ENCODE measurements at regions not wholly inside any gene's neighbourhood (a gene's known extent, or its start where the extent isn't known, plus 50 kb on each side); places are given as distances from the start of the nearest gene placed in this dataset.

DNA sequence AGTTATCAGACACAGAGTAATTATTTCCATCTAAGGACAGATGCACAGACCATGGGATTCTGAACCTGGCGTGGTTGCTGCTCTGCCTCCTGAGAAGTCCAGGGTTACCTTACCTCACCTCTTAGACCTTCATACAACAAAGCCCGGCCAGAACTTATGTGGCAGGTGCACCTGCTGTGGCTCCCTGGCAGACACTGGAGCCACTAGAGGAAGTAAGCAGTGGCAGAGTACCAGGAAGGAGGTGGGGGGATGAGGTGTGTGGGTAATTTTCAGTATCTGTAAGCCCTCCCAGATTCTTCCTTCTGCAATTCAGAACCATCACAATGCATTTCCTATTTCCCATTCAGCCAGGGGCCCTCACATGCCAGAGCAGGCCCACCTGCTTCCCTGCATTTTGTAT is 106.1 kb upstream of the DOCK9 start:
- Histone ChIP-seq H3K27ac (ENCODE audit: low read depth, low read length, poor library complexity, severe bottlenecking) (no peak overlapping the region), H3K27me3 (ENCODE audit: insufficient read depth, low read length) (peaks cover 9% of the 10 kb centered on the region; the same call in 1 of the 2 replicates), H3K4me2 (ENCODE audit: low read length) (no peak overlapping the region), H3K79me2 (ENCODE audit: insufficient read depth, low read length) (no peaks in the 10 kb centered on the region), H3K4me3 (ENCODE audit: low read depth, low read length, poor library complexity, severe bottlenecking) (no peak overlapping the region), H3K4me1 (ENCODE audit: insufficient read depth, low read length, severe bottlenecking) (peaks cover 16% of the 10 kb centered on the region), H3K9me2 (ENCODE audit: low read depth, low read length) (no peaks in the 10 kb centered on the region), H2AFZ (ENCODE audit: low read length) (no peak overlapping the region), H3K9ac (ENCODE audit: low read length) (no peak overlapping the region), H3K36me3 (ENCODE audit: insufficient read depth, low read length) (no peaks in the 10 kb centered on the region), H4K20me1 (ENCODE audit: insufficient read depth, low read length) (no peaks in the 10 kb centered on the region), H3K9me3 (ENCODE audit: low read length) (no peaks in the 10 kb centered on the region), H3F3A (ENCODE audit: insufficient read depth, low read length) (no peaks in the 10 kb centered on the region)
- TF ChIP-seq, protein P1, sequence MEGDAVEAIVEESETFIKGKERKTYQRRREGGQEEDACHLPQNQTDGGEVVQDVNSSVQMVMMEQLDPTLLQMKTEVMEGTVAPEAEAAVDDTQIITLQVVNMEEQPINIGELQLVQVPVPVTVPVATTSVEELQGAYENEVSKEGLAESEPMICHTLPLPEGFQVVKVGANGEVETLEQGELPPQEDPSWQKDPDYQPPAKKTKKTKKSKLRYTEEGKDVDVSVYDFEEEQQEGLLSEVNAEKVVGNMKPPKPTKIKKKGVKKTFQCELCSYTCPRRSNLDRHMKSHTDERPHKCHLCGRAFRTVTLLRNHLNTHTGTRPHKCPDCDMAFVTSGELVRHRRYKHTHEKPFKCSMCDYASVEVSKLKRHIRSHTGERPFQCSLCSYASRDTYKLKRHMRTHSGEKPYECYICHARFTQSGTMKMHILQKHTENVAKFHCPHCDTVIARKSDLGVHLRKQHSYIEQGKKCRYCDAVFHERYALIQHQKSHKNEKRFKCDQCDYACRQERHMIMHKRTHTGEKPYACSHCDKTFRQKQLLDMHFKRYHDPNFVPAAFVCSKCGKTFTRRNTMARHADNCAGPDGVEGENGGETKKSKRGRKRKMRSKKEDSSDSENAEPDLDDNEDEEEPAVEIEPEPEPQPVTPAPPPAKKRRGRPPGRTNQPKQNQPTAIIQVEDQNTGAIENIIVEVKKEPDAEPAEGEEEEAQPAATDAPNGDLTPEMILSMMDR (IDR thresholded peaks at IDR 0.05; ENCODE audit: low read length), result no peak
- no peak for TF ChIP-seq EZH2 (IDR thresholded peaks at IDR 0.05; ENCODE audit: borderline replicate concordance, low read length)

DNA sequence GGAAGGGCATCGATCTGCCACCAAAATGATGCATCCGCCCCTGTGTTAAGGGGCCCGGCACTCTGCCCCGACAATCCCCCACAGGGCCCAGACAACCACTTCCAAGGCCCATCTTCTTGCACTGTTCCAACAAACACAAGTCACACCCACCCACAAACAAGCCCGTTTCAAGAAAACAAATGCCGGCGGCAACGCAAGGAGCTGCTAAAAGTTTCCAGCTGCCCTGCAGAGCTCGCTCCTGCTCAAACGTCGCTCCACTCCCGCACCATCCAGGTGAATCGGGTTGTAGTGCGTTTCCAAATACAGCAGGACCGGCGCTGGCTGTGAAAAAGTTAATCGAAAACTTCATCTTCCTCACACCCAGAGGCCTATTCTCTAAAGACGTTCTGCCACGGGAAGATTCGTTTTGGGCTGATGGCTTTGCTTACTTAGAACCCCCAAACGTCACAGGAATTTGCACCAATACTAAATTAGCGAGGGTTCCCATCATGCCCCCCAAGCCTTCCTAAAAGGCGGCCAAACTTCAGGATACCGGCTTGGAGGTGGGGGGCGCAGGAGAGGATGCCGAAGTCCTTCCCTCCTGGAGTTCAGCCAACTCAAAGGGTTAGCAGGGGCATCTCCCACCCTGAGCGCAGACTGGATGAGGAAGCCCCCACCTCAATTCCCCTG is 107.4 kb upstream of the DOCK9 start:
- H4K20me1 ChIP-seq (ENCODE audit: insufficient read depth, low read length), result no peaks in the 10 kb centered on the region
- H3K4me2 ChIP-seq (ENCODE audit: low read length), result peak overlapping the region; percentile 71; the same call in 1 of the 2 replicates
- H3K9ac ChIP-seq (ENCODE audit: low read length), result no peak overlapping the region
- H3K4me1 ChIP-seq (ENCODE audit: insufficient read depth, low read length, severe bottlenecking), result peaks cover 16% of the 10 kb centered on the region
- no peak overlapping the region for H2AFZ ChIP-seq (ENCODE audit: low read length)
- no peaks in the 10 kb centered on the region for H3F3A ChIP-seq (ENCODE audit: insufficient read depth, low read length)
- no peaks in the 10 kb centered on the region for H3K9me2 ChIP-seq (ENCODE audit: low read depth, low read length)
- no peak overlapping the region for H3K27ac ChIP-seq (ENCODE audit: low read depth, low read length, poor library complexity, severe bottlenecking)
- no peaks in the 10 kb centered on the region for H3K9me3 ChIP-seq (ENCODE audit: low read length)
- H3K4me3 ChIP-seq (ENCODE audit: low read depth, low read length, poor library complexity, severe bottlenecking), result peak overlapping the region; percentile 62
- H3K36me3 ChIP-seq (ENCODE audit: insufficient read depth, low read length), result no peaks in the 10 kb centered on the region
- H3K79me2 ChIP-seq (ENCODE audit: insufficient read depth, low read length), result no peaks in the 10 kb centered on the region
- no peak for TF ChIP-seq EZH2 (IDR thresholded peaks at IDR 0.05; ENCODE audit: borderline replicate concordance, low read length)
- TF ChIP-seq, protein P1 (IDR thresholded peaks at IDR 0.05; ENCODE audit: low read length), result no peak
- peaks cover 9% of the 10 kb centered on the region; the same call in 1 of the 2 replicates for H3K27me3 ChIP-seq (ENCODE audit: insufficient read depth, low read length)

DNA sequence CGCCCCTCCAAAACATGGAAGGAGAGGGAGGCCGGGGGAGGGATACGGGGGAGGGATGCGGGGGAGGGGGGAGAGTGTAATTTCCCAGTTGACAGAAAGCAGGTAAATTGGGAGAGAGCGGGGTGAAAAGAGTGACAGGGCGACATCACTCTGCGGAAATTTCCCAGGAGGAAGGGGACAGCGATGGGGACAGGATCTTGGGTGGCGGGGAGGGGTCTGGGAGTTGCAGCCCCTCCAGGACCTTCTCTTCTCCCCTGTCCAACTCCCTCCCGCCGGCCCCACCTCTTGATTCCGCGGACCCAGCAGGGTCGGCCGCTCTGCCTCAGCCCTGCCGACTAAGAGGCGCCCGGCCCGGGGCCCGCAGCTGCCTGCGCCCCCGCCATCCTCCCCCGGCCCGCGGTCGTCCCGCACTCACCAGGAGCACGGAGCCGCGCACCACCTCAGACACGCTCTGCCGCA is 108.0 kb upstream of the DOCK9 start:
- H3K4me3 ChIP-seq (ENCODE audit: low read depth, low read length, poor library complexity, severe bottlenecking), result peak overlapping the region; percentile 62
- H3K9me3 ChIP-seq (ENCODE audit: low read length), result no peaks in the 10 kb centered on the region
- H3K4me1 ChIP-seq (ENCODE audit: insufficient read depth, low read length, severe bottlenecking), result peaks cover 16% of the 10 kb centered on the region
- peak overlapping the region; percentile 71 for H3K4me2 ChIP-seq (ENCODE audit: low read length)
- no peaks in the 10 kb centered on the region for H3F3A ChIP-seq (ENCODE audit: insufficient read depth, low read length)
- TF ChIP-seq, protein P1 (IDR thresholded peaks at IDR 0.05; ENCODE audit: low read length), result no peak
- no peak for TF ChIP-seq EZH2 (IDR thresholded peaks at IDR 0.05; ENCODE audit: borderline replicate concordance, low read length)
- peak overlapping the region; percentile 35; the same call in 1 of the 2 replicates for H3K9ac ChIP-seq (ENCODE audit: low read length)
- no peaks in the 10 kb centered on the region for H3K36me3 ChIP-seq (ENCODE audit: insufficient read depth, low read length)
- no peak overlapping the region for H2AFZ ChIP-seq (ENCODE audit: low read length)
- H3K27ac ChIP-seq (ENCODE audit: low read depth, low read length, poor library complexity, severe bottlenecking), result no peak overlapping the region
- peaks cover 9% of the 10 kb centered on the region; the same call in 1 of the 2 replicates for H3K27me3 ChIP-seq (ENCODE audit: insufficient read depth, low read length)
- no peaks in the 10 kb centered on the region for H3K79me2 ChIP-seq (ENCODE audit: insufficient read depth, low read length)
- no peaks in the 10 kb centered on the region for H3K9me2 ChIP-seq (ENCODE audit: low read depth, low read length)
- no peaks in the 10 kb centered on the region for H4K20me1 ChIP-seq (ENCODE audit: insufficient read depth, low read length)
